MCF 10A (cell line): ENCODE measurements at regions not wholly inside any gene's neighbourhood (a gene's known extent, or its start where the extent isn't known, plus 50 kb on each side); places are given as distances from the start of the nearest gene placed in this dataset.

ENCODE experiments used
- BruUV-seq: library from RNA; stranded (reverse); fragments of 400-500 nt; replicated peaks from 2 replicates; lab custom pipeline; 2021; lab: Mats Ljungman, UMichigan
- CTCF ChIA-PET: fragments of 300-600 bp; sonication (Branson Sonifier 250); formaldehyde crosslinking; extraction: SDS; loops from one replicate; lab custom pipeline; 2021; ENCODE audit warnings: antibody characterized with exemption, inconsistent platforms; lab: Yijun Ruan, JAX
- POLR2A ChIA-PET: fragments of 300-600, 350-650 bp; sonication (Branson Sonifier 250); formaldehyde crosslinking; extraction: SDS; loops from one replicate; lab custom pipeline; 2020; ENCODE audit warnings: antibody characterized with exemption, inconsistent platforms; lab: Yijun Ruan, JAX
- DNase-seq: peaks from one replicate; pipeline ENCODE4 v3.0.0-alpha.2; 2018; ENCODE audit not compliant: unreplicated experiment
- H3K27ac Mint-ChIP-seq: one replicate; pipeline ENCODE4 v1.8.0; 2022; ENCODE audit warnings: mild to moderate bottlenecking, low read depth, mixed read lengths; ENCODE audit not compliant: unreplicated experiment
- H3K27me3 Mint-ChIP-seq: one replicate; pipeline ENCODE4 v1.8.0; 2022; ENCODE audit warnings: mixed read lengths; ENCODE audit not compliant: insufficient read depth, unreplicated experiment
- H3K36me3 Mint-ChIP-seq: one replicate; pipeline ENCODE4 v1.8.0; 2022; ENCODE audit warnings: mild to moderate bottlenecking, moderate library complexity, mixed read lengths; ENCODE audit not compliant: insufficient read depth, unreplicated experiment
- H3K4me1 Mint-ChIP-seq: one replicate; pipeline ENCODE4 v1.8.0; 2022; ENCODE audit warnings: mixed read lengths; ENCODE audit not compliant: insufficient read depth, unreplicated experiment
- H3K4me3 Mint-ChIP-seq: one replicate; pipeline ENCODE4 v1.8.0; 2022; ENCODE audit warnings: mild to moderate bottlenecking, moderate library complexity, mixed read lengths; ENCODE audit not compliant: unreplicated experiment
- H3K9me3 Mint-ChIP-seq: one replicate; pipeline ENCODE4 v1.8.0; 2022; ENCODE audit warnings: mixed read lengths; ENCODE audit not compliant: unreplicated experiment
- intact Hi-C: fragments of 100-400 bp; cut with micrococcal nuclease; formaldehyde crosslinking; loops from 2 replicates; pipeline ENCODE4 v1.14.1; 2022
- TF ChIP-seq, protein P1 (sequence below): fragments of 200-600 bp; IDR thresholded peaks from one replicate; pipeline ENCODE4 v1.8.0; 2022; ENCODE audit warnings: antibody characterized with exemption, mild to moderate bottlenecking; ENCODE audit not compliant: unreplicated experiment

DNA sequence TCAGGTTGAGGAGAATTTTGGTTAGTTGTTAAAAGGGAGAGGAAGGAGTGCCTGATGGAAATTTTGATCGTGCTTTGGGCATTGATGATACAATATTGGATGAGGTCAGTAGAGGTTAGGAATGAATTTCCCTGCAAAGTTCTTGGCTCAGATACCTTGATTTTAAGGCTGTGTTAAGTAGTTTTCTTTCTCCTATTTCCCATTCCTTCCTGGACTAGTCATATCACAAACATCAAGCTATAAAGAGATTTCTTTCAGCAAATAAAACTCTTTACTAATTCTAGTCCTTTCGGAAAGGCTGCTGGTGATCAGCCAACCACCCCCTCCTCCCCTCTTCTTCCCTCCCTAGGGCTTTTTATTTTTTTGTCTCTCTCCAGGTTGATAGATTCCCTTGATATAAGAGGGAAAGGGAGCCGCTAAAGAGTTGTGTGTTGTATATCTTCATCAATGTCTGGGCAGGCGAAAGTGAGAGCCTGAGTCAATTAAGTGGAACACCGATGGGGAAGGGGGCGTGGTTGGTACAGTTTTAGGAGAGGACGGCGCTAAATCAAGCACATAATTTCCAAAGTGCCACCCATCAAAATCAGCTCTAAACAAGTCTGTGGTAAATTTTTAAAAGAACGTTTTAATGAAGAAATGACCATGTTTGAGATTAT is 100.1 kb upstream of the PLXNA2 start:
- DNase-seq, result no peak
- ChIA-PET CTCF (interaction anchor here (0.6 to 0.7 kb wide), 3 partner anchors 9 to 404 kb away, joined by 3 to 4 read pairs (median 3); no protein-coding TSS in a partner anchor), POLR2A (interaction anchor here (1.0 kb wide), 1 partner anchor 21 kb away, joined by 3 read pairs; no protein-coding TSS in a partner anchor)
- intact Hi-C loops, result no loop called here
- H3K27me3 Mint-ChIP-seq, result peaks cover 36% of the 10 kb centered on the region
- no peaks in the 10 kb centered on the region for H3K4me1 Mint-ChIP-seq
- TF ChIP-seq, protein P1, sequence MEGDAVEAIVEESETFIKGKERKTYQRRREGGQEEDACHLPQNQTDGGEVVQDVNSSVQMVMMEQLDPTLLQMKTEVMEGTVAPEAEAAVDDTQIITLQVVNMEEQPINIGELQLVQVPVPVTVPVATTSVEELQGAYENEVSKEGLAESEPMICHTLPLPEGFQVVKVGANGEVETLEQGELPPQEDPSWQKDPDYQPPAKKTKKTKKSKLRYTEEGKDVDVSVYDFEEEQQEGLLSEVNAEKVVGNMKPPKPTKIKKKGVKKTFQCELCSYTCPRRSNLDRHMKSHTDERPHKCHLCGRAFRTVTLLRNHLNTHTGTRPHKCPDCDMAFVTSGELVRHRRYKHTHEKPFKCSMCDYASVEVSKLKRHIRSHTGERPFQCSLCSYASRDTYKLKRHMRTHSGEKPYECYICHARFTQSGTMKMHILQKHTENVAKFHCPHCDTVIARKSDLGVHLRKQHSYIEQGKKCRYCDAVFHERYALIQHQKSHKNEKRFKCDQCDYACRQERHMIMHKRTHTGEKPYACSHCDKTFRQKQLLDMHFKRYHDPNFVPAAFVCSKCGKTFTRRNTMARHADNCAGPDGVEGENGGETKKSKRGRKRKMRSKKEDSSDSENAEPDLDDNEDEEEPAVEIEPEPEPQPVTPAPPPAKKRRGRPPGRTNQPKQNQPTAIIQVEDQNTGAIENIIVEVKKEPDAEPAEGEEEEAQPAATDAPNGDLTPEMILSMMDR, result no peak
- no peaks in the 10 kb centered on the region for H3K36me3 Mint-ChIP-seq
- no TSS peak for BruUV-seq
- no peak overlapping the region for H3K27ac Mint-ChIP-seq
- H3K4me3 Mint-ChIP-seq, result no peak overlapping the region
- H3K9me3 Mint-ChIP-seq, result no peaks in the 10 kb centered on the region

DNA sequence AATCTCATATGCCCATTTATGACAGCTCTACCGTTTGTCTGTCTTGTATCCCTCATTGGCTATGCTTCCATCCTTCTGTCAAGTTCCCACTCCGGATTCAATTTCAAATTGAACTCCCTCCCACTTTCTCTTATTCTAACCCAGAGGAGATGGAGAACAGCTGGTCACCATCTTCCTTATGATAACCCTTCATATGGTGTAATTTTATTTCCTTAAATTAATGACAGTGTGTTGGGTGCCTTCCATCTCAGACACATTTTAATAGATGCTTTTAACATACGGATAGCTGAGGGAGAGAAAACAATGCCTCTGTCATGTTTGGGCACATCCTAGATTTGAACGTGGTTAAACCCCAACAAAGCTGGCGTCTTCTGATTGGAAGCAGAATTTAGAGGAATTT is 103.0 kb upstream of the PLXNA2 start:
- no peaks in the 10 kb centered on the region for H3K9me3 Mint-ChIP-seq
- peaks cover 25% of the 10 kb centered on the region for H3K27me3 Mint-ChIP-seq
- DNase-seq, result no peak
- no peaks in the 10 kb centered on the region for H3K36me3 Mint-ChIP-seq
- ChIA-PET CTCF (interaction anchor here (0.5 to 1.0 kb wide), 4 partner anchors 8 to 55 kb away, joined by 3 to 4 read pairs (median 3); no protein-coding TSS in a partner anchor), POLR2A (interaction anchor here (0.8 to 2.3 kb wide), 4 partner anchors 11 to 638 kb away, joined by 3 to 8 read pairs (median 4); no protein-coding TSS in a partner anchor)
- TF ChIP-seq, protein P1, result no peak
- H3K4me1 Mint-ChIP-seq, result no peaks in the 10 kb centered on the region
- no peak overlapping the region for H3K4me3 Mint-ChIP-seq
- H3K27ac Mint-ChIP-seq, result no peak overlapping the region
- intact Hi-C loops, result no loop called here
- BruUV-seq, result no TSS peak

DNA sequence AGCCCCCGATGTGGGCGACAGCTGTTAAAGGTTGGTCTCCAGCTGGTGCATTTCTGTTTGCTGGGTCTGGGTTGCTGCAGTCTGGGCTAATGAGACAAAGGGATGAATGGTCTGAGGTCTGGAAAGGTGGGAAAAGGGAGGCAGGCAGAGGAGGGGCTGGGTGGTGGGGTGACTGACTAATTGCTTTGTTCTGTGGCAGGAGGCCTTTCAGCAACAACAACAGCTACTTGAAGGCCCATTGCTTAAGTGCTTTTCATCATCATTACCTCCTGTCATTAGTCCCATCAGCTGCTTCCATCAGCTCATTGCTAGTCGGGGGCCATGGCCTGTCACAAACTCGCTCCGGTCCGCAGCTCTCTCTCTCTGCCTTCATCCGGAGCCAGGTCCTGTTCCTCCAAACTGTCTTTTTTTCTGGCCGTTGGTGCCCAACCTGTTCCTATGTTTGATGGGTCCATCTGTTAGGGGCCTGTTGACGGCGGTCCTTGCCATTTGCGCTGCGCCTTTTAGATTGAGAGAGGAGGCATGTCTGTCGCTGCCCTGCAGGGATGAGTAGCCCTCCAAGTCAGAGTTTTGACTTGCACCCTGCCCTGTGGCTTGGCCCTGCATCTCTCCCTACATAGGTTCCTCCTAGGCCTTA is 105.6 kb upstream of the PLXNA2 start:
- Mint-ChIP-seq H3K27me3 (peaks cover 2% of the 10 kb centered on the region), H3K9me3 (no peaks in the 10 kb centered on the region), H3K27ac (no peak overlapping the region), H3K4me3 (no peak overlapping the region), H3K36me3 (no peaks in the 10 kb centered on the region), H3K4me1 (no peaks in the 10 kb centered on the region)
- DNase-seq, result no peak
- TF ChIP-seq, protein P1, result no peak
- CTCF ChIA-PET, result interaction anchor here (0.6 to 1.5 kb wide), 2 partner anchors 48 to 327 kb away, joined by 3 to 4 read pairs; no protein-coding TSS in a partner anchor
- intact Hi-C loops, result loop anchor here (5.0 kb wide), 1 partner anchor 987 kb away; no protein-coding TSS in a partner anchor
- POLR2A ChIA-PET, result interaction anchor here (1.6 kb wide), 1 partner anchor 16 kb away, joined by 5 read pairs; no protein-coding TSS in a partner anchor
- no TSS peak for BruUV-seq

DNA sequence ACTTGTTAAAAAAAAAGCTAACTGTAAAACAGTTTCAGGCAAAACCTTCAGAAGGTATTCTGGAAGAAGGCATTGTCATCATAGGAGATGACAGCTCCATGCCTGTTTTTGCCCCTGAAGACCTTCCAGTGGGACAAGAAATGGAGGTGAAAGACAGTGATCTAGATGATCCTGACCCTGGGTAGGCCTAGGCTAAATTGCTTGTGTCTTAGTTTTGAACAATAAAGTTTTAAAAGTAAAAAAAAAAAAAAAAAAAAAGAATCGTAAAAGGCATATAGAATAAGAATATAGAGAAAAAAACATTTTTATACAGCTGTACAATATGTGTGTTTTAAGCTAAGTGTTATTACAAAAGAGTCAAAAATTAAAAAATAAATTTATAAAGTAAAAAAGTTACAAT is 106.6 kb upstream of the PLXNA2 start:
- H3K36me3 Mint-ChIP-seq, result no peaks in the 10 kb centered on the region
- intact Hi-C loops, result loop anchor here (5.0 kb wide), 1 partner anchor 986 kb away; no protein-coding TSS in a partner anchor
- ChIA-PET POLR2A (interaction anchor here (0.6 kb wide), 1 partner anchor 912 kb away, joined by 3 read pairs; no protein-coding TSS in a partner anchor), CTCF (interaction anchor here (0.7 to 1.0 kb wide), 5 partner anchors 11 to 774 kb away, joined by 3 to 5 read pairs (median 3); no protein-coding TSS in a partner anchor)
- no peaks in the 10 kb centered on the region for H3K4me1 Mint-ChIP-seq
- TF ChIP-seq, protein P1, result no peak
- no peaks in the 10 kb centered on the region for H3K9me3 Mint-ChIP-seq
- no peaks in the 10 kb centered on the region for H3K27me3 Mint-ChIP-seq
- no peak overlapping the region for H3K27ac Mint-ChIP-seq
- H3K4me3 Mint-ChIP-seq, result no peak overlapping the region
- BruUV-seq, result no TSS peak
- no peak for DNase-seq
